AG08396 (cell line): ENCODE measurements at regions not wholly inside any gene's neighbourhood (a gene's known extent, or its start where the extent isn't known, plus 50 kb on each side); places are given as distances from the start of the nearest gene placed in this dataset.

Source experiments
- DNase-seq: peaks from one replicate; pipeline ENCODE4 v3.0.0; 2012; ENCODE audit warnings: low spot score, mixed read lengths

DNA sequence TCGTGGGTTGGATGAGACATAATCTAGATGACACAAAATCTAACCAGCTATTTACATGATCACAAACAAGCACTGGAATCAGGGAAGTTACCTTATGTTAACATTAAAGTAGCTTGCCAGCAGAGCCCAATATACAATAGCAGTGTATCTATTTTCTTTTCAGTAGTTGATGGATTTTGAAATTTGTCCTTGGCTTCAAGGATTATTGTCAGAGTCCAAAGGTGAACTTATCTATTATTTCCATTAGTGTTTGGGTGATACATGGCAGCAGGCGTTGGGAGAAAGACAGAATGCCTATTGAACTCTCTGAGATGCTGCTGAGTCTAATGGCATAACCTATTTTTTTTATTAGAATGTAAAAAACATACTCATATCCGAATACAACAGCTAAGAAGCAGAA is 223.2 kb upstream of the ACTBL2 start:
- DNase-seq = no peak

- DNase-seq = no peak
Measured at GRCh38 chr5:57703721-57704120, 221.1 kb upstream of the ACTBL2 start.

- no peak for DNase-seq
Measured at GRCh38 chr5:57700484-57700883, 217.9 kb upstream of the ACTBL2 start.

DNA sequence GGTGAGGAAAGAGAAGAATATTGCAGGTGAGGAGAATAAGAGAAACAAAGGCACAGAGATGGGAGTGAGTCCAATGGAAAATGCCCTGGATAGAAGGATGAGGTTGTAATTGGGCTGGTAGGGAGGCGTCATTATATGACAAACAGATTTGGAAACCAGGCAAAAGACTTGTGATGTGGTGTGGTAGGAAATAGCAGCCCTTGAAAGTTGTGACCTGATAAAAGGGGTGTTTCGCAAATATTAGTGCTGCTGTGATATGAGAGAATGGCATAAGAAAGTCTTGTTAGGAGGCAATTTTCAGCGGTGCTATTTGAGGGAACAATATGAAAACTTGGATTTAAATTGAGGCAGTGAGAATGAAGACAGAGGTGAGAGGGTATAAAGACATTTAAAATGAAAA is 217.5 kb upstream of the ACTBL2 start:
- no peak for DNase-seq

DNA sequence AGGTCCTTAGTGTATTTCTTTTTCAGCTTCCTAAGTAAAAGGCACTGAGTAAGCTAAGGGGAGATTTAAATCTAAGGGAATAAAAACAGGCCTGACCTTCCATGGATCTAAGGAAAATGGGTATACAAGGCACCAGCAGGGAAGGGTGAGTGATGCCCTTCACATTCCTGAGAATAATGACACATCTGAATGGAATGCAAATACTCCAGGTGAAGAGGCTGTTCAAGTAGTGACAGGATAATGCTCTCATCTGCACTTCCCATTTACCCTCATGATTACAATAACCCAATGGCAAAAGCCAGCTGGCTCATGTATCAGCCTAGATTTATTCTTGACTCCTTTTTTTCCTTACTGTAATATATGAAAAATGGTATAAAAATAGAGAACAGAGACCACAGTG is 216.2 kb upstream of the ACTBL2 start:
- DNase-seq = no peak

GRCh38 chr5:57698086-57698485 is 215.5 kb upstream of the ACTBL2 start:
- DNase-seq = no peak

GRCh38 chr5:57696825-57697570 is 214.4 kb upstream of the ACTBL2 start:
- no peak for DNase-seq

GRCh38 chr5:57696389-57696769 is 213.8 kb upstream of the ACTBL2 start:
- DNase-seq = no peak

DNA sequence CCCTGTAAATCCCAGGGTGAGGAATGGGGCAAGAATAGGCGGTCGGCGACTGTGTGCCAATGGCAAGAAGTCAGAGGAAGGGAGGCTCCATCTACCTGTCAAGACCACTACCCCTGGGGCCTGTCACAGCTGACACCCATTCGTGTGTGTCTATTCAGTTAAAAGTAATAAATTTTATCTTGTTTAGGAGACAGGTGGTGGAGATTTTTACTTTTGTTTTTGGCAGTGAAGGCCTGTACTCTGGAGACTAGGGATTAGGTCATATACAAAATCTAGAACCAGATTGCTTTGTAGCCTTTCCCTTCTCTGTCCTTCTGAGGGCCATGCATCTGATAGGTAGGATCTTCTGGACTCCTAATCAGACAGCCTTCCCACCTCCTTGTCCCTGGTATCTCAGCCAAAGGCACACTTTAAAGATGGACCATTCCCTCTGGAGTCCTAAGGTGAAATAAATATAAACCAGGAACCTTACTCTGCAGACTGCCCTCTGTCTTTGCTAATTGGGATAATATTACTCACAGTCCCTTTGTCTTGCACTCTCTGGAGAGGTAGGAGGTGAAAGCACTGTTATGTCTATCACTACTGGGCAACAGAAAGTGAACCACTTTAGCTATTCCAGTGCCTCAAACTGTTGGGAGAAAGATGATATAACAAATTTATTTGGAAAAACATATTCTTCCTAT is 213.2 kb upstream of the ACTBL2 start:
- no peak for DNase-seq

GRCh38 chr5:57695179-57695578 is 212.6 kb upstream of the ACTBL2 start:
- no peak for DNase-seq

- DNase-seq = no peak
Measured at GRCh38 chr5:57693488-57694305, 211.1 kb upstream of the ACTBL2 start.

- DNase-seq = peak; percentile 82
Measured at GRCh38 chr5:57692582-57693487, 210.2 kb upstream of the ACTBL2 start.

DNA sequence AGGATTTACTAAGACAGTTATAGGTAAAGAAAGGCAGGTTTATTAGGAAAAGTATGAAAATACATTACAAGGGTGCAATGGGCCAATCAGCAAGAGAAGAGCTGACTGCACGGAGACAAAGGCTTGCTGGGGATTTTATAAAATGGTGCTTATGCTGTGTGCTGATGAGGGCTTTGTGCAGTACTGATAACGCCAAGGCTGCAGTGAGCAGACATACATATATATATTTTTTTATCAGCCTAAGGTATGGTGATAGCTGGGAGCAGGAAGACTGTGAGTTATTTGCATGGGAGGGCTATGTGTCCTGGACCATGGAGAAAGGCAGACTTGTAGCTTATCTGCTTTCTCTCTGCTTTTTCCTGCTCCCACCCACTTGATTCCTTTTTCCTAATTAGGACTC is 208.1 kb upstream of the ACTBL2 start:
- DNase-seq = no peak

DNA sequence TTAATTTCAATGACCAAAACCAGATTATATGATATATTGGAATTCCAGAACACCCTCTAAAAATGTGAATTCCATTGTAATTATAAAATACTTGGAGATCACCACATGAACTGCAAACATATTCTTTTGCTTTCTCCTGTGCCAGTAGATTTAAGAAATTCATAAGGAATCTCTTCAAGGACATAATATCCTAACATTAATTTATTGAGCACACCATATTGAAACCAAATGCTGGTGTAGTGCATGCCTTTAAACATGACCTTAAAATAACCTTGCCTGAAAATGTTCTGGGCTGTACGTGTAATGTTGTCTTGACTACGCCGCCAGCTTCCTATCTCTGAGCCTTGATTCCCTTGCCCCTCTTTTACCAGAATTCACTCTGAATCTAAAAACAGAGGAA is 205.0 kb upstream of the ACTBL2 start:
- DNase-seq = no peak

- DNase-seq = no peak
Measured at GRCh38 chr5:57685516-57686255, 203.1 kb upstream of the ACTBL2 start.

DNA sequence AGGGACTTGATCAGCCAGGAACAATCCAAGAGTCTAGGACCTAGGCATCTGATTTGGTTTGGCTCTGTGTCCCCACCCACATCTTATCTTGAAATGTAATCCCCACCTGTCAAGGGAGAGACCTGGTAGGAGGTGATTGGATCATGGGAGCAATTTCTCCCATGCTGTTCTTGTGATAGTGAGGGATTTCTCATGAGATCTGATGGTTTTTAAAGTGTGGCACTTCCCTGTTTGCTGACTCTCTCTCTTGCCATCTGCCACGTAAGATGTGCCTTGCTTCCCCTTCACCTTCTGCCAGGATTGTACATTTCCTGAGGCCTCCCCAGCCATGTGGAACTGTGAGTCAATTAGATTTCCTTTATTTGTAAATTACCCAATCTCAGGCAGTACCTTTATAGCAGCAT is 201.7 kb upstream of the ACTBL2 start:
- DNase-seq = no peak

GRCh38 chr5:57683036-57683630 is 200.5 kb upstream of the ACTBL2 start:
- DNase-seq = no peak

DNA sequence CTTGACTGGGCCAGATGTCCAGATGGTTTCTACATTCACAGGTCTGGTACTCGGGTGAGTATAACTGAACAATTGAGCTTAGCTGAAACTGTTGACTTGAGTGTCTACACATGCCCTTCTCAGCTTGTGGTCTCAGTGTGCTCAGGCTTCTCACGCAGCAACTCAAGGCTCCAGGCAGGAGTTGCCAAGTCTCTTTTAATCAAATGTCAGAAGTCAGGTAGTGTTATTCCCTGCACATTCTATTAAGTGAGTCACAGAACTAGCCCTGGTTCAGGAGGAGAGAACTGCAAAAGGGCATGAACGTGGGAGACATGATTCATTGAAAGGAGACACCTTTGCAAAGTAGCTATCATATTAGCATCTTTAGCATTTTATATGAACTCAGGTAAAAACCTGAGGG is 199.3 kb upstream of the ACTBL2 start:
- no peak for DNase-seq

DNA sequence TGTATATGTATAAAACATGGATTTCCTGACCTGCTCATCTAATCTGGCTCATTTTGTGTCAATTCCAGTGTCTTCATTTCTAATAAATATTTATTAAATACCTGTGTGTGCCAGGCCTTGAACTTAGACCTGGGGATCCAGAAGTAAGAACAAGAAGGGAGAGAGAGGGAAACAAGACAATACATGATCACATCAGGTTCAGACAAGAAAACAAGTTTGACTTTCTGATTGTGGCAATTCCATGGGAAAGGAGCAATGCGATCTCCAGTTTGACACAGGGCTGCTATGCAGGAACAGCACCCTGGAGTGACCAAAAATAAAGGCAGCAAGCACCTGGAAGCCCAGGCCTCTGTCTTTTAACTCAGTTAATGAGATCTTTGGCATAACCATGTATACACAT is 198.1 kb upstream of the ACTBL2 start:
- no peak for DNase-seq

- no peak for DNase-seq
Measured at GRCh38 chr5:57677235-57677634, 194.6 kb upstream of the ACTBL2 start.
